ENCODE measurements at regions not wholly inside any gene's neighbourhood (a gene's known extent, or its start where the extent isn't known, plus 50 kb on each side); places are given as distances from the start of the nearest gene placed in this dataset.
"Not testable (repeated sequence)": the region's sequence is repeated elsewhere in the genome, so short reads cannot be mapped to it uniquely, and the experiment has no call there.

DNA sequence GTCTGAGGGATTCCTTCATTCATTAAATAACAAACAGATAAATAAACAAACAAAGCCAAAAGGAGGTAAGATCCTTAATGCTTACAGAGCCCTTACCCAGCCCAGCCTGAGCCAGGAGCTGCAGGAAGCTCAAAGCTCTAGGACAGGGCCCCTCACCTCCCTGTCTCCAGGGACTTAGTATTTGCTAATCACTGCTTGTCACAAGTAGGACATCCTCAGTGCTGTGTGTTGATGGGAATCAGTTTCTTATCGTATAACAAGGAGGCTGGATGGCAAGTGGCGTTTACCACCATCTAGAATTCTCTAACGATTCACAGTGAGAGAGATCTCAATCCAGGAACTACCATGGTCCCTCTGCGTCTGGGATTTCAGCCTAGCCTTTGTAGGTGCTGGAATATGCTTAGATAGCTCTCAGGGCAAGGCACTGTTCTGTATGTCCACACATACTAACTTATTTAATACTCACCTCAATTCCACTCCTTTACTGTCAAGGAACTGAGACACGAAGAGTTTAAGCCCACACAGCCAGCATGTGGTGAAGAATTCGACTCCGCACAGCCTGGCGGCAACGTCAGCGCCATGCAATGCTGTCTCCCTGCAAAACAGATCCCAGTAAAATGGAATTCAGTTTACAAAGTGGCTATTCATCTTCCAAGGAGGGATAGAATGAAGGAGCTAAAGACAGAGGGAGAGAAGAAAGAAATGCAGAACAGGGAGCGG lies 164.8 kb downstream of the MYCN start:
- DNase-seq (ENCODE audit: low spot score), result no peak

DNA sequence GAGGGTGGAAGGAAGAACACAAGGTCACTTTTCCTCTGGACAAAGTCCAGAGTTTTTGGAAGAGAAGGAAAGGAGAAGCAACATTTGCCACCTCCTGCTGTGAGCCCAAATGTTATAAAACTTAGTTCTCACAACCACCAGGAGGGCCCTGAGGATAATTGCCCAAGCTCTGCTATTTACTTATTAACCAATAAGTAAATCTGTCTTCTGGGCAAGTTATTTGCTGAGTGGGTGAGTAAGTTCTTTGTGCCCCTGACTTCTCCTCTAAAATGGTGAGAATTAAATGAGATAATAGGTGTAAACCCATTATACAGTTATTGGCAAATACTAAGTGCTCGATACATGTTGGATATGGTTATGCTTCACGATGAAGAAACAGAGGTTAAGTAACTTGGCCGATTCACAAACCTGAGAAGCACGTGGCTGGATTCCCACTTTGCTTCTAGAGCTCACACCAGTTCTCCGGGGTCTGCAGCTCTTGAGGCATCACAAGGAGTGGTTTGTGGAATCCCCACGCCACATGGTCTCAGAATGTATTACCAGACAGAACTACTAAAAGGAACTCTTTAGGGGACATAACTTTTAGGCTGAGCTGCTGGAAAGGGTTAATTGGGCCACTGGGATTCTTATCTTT lies 164.1 kb downstream of the MYCN start:
- DNase-seq (ENCODE audit: low spot score), result no peak

- DNase-seq (ENCODE audit: low spot score), result no peak
Observed at GRCh38 chr2:16103614-16104314, 163.4 kb downstream of the MYCN start.

DNA sequence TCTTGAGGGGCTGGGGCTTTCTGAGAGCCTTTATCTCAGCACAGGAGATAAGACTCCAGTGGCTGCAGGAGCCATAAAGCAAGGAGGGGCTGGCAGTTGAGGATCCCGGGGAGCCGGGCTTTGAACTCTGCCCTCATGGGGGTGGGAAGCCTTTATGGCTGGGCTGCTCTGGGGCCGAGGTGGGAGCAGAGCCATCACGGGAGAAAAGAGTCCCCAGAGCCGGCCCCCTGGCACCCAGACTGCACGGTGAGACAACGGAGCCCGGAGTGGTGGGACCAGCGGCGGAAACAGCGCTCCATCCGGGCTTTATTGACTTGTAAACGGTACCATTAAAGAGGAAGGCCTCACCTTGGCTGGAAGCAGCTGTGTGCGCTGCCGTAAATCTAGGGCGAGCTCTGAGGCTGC lies 162.6 kb downstream of the MYCN start:
- peak; percentile 62 for DNase-seq (ENCODE audit: low spot score)

- no peak for DNase-seq (ENCODE audit: low spot score)
Observed at GRCh38 chr2:16102358-16102975, 162.1 kb downstream of the MYCN start.

DNA sequence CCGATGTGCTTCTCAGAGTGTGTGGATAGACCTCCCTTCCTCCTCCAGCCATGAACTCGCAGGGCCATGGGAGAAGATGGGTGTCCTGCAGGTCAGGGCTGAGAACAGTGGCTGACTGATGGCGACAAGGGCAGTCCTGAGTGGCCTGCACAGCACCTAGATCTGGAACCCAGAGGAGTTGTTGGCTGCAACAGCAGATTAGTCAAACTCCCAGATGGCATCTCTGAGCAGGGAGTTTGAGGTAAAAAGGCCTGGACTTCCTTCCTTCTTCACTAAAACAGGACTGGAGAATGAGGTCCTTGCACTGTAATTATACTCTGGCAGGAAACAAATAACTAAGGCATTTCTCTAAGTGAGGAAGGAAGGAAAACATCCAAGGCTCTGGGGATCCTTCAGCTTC lies 160.8 kb downstream of the MYCN start:
- no peak for DNase-seq (ENCODE audit: low spot score)

GRCh38 chr2:16100006-16100405 lies 159.7 kb downstream of the MYCN start:
- DNase-seq (ENCODE audit: low spot score), result no peak

DNA sequence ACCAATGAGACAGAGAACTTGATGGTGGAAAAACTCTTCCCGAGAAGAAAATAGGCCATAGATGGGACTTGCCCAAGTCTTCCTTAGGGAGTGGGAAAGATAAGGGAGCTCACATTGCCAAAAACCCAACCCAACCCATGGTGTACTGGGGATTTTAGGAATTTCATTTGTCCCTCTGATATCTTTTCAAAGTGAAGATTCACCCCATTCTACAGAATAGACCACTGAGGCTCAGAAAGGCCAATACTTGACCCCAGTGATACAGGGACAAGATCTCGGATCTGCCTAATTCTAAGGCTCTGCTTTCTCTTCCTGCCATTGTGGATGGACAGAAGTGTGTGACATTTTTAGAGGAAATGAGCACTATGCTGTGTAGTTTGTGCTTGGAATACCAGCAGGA lies 159.0 kb downstream of the MYCN start:
- no peak for DNase-seq (ENCODE audit: low spot score)

DNA sequence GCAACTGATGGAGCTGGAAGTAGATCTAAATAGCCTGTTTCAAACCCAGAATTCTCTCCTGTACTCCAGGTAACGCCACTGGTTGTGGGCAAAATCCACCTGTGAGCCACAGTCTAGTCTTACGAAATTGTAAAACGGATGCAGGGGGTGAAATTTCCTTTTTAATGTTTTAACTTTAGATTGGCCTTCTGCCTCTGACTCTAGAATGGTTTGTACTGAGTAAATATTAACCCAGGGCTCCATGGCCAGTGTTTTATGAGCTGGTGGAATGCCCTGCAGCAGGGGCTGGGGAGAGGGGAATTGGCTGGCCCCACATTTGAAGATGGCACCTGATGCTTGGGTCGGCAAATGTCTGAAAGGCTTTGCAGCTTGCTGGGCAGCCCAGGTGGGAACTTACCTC lies 156.6 kb downstream of the MYCN start:
- DNase-seq (ENCODE audit: low spot score), result no peak

- not testable (repeated sequence) for DNase-seq (ENCODE audit: low spot score)
Observed at GRCh38 chr2:16095483-16095882, 155.1 kb downstream of the MYCN start.

GRCh38 chr2:16094811-16095210 lies 154.5 kb downstream of the MYCN start:
- no peak for DNase-seq (ENCODE audit: low spot score)

DNA sequence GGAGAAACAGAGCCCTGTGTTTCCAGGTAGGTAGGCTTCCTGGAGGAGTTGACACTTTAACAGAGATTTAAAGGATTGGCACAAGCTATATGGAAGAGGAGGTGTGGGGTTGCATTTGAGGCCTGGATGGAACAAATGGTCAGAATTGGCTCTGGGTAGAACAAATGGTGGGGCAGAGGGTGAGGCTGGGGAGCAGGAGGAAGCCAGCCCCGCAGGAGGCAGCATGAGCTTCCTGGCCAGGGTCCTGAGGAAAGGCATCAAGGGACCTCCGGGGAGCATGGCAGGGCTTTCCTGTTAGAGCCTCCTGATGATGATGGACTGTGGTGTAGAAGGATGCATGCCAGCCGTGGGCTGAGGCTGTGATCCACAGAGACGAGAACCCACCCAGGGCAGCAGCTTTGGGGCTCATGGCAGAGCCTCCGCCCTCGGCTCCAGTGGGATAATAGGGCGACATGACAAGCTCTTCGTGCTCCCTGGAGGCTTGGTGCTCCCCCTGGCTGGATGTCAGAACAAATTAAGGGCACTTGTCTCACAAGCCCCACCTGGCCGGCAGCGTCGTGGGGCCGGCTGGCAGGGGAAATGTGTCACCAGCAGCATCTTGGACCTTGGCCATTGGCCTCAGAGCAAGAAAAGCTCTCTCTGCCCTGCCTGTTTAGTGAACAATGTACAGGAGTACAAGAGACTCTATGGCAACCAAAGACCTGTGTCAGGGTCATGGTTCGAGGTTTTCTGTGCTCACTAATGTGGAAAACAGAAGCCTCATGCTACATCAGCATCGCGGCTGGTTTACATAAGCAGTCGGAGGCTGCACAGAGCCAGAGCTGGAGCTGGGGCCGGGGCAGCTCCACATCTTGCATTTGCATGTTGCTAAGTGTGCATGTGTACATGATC lies 153.5 kb downstream of the MYCN start:
- DNase-seq (ENCODE audit: low spot score), result no peak

DNA sequence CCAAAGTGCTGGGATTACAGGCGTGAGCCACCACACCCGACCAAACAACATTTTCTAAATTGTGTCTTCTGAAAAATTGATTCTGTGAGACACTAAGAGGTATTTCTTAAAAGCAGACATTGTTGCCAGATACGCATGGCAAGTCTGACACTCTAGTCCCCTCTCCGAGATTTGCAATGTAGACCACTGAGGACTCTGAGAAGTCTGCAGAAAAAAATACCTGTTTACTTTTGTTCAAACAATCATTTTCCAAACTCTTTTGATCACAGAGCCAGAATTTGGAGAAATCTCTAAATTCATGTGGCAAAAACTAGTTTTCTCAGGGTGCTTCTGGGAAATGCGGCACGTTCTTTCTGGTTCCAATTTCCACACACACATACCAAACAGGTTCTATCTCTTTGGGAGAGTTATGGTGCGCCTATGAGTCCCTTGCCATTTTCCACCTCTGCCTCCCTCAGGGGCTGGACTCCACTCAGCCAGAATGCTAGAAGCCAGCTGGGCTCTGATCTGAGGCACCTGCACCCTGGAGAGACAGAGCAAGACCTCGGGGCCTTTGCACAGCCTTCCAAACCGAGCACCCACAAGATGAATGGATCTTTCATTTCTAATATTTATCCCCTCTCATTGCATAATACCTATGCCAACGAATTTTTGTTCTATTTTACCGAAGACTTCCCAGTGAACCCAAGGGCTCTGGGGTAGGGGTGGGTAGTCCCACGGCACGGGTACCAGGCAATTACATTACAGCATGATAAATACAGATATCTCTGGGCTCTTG lies 152.7 kb downstream of the MYCN start:
- no peak for DNase-seq (ENCODE audit: low spot score)

- DNase-seq (ENCODE audit: low spot score), result no peak
Observed at GRCh38 chr2:16091576-16092282, 151.4 kb downstream of the MYCN start.

GRCh38 chr2:16090650-16091575 lies 150.6 kb downstream of the MYCN start:
- no peak for DNase-seq (ENCODE audit: low spot score)

- DNase-seq (ENCODE audit: low spot score), result not testable (repeated sequence)
Observed at GRCh38 chr2:16089491-16089890, 149.1 kb downstream of the MYCN start.

- DNase-seq (ENCODE audit: low spot score), result no peak
Observed at GRCh38 chr2:16088802-16089112, 148.4 kb downstream of the MYCN start.

- DNase-seq (ENCODE audit: low spot score), result no peak
Observed at GRCh38 chr2:16088035-16088801, 147.9 kb downstream of the MYCN start.

GRCh38 chr2:16086136-16086535 lies 145.8 kb downstream of the MYCN start:
- not testable (repeated sequence) for DNase-seq (ENCODE audit: low spot score)

All from ecto neural progenitor cell (in vitro differentiated cells).